H9 (cell line): ENCODE measurements at regions not wholly inside any gene's neighbourhood (a gene's known extent, or its start where the extent isn't known, plus 50 kb on each side); places are given as distances from the start of the nearest gene placed in this dataset.

Experiments used
- DNase-seq: peaks from one replicate; pipeline ENCODE4 v3.0.0-alpha.2; 2017
- H2AFZ ChIP-seq: one replicate; pipeline ENCODE4 v1.6.1; 2013; ENCODE audit warnings: mild to moderate bottlenecking, low read length, control low read depth, moderate library complexity
- H2AK5ac ChIP-seq: 2 replicates; pipeline ENCODE4 v1.6.1; 2013; ENCODE audit warnings: low read length, control low read depth, mixed read lengths; ENCODE audit not compliant: insufficient read length
- H2BK120ac ChIP-seq: one replicate; pipeline ENCODE4 v1.6.1; 2013; ENCODE audit warnings: low read depth, mild to moderate bottlenecking, low read length, control low read depth, inconsistent platforms; ENCODE audit not compliant: poor library complexity, severe bottlenecking
- H2BK12ac ChIP-seq: 2 replicates; pipeline ENCODE4 v1.6.1; 2013; ENCODE audit warnings: low read length, control low read depth, mixed read lengths, low read depth; ENCODE audit not compliant: insufficient read length
- H2BK15ac ChIP-seq: 2 replicates; pipeline ENCODE4 v1.6.1; 2013; ENCODE audit warnings: low read depth, low read length, control low read depth
- H2BK20ac ChIP-seq: one replicate; pipeline ENCODE4 v1.6.1; 2013; ENCODE audit warnings: low read depth, mild to moderate bottlenecking, low read length, control low read depth, inconsistent platforms; ENCODE audit not compliant: poor library complexity, severe bottlenecking
- H2BK5ac ChIP-seq: 2 replicates; pipeline ENCODE4 v1.6.1; 2013; ENCODE audit warnings: low read length, control low read depth, mixed read lengths; ENCODE audit not compliant: insufficient read length
- H3K14ac ChIP-seq: 2 replicates; pipeline ENCODE4 v1.6.1; 2013; ENCODE audit warnings: low read length, control low read depth; ENCODE audit not compliant: insufficient read depth
- H3K18ac ChIP-seq: 2 replicates; pipeline ENCODE4 v1.6.1; 2013; ENCODE audit warnings: low read depth, mild to moderate bottlenecking, mixed read lengths, low read length, control low read depth; ENCODE audit not compliant: insufficient read length
- H3K23ac ChIP-seq: 2 replicates; pipeline ENCODE4 v1.6.1; 2013; ENCODE audit warnings: low read length, control low read depth, mixed read lengths, low read depth; ENCODE audit not compliant: insufficient read length
- H3K23me2 ChIP-seq: 2 replicates; pipeline ENCODE4 v1.6.1; 2013; ENCODE audit warnings: low read depth, mild to moderate bottlenecking, mixed read lengths, low read length, control low read depth; ENCODE audit not compliant: insufficient read length, poor library complexity, severe bottlenecking
- H3K27ac ChIP-seq: 2 replicates; pipeline ENCODE4 v1.5.1; 2013; ENCODE audit warnings: low read length, control low read depth, mixed read lengths, low read depth; ENCODE audit not compliant: insufficient read length
- H3K27me3 ChIP-seq: 2 replicates; pipeline ENCODE4 v1.6.1; 2013; ENCODE audit warnings: low read length, control low read depth, inconsistent platforms; ENCODE audit not compliant: insufficient read depth
- H3K4ac ChIP-seq: 2 replicates; pipeline ENCODE4 v1.6.1; 2013; ENCODE audit warnings: low read depth, mild to moderate bottlenecking, control low read depth, inconsistent platforms, low read length, moderate library complexity
- H3K4me1 ChIP-seq: 2 replicates; pipeline ENCODE4 v1.6.1; 2013; ENCODE audit warnings: low read length, control low read depth, inconsistent platforms; ENCODE audit not compliant: insufficient read depth
- H3K4me2 ChIP-seq: 2 replicates; pipeline ENCODE4 v1.6.1; 2013; ENCODE audit warnings: low read length, control low read depth, mixed read lengths; ENCODE audit not compliant: insufficient read length, insufficient read depth
- H3K56ac ChIP-seq: 2 replicates; pipeline ENCODE4 v1.6.1; 2013; ENCODE audit warnings: low read depth, mild to moderate bottlenecking, mixed read lengths, low read length, control low read depth; ENCODE audit not compliant: insufficient read length
- H3K79me1 ChIP-seq: 2 replicates; pipeline ENCODE4 v1.6.1; 2013; ENCODE audit warnings: low read depth, mild to moderate bottlenecking, moderate library complexity, low read length, control low read depth, inconsistent platforms; ENCODE audit not compliant: insufficient read depth, poor library complexity, severe bottlenecking
- H3K79me2 ChIP-seq: 2 replicates; pipeline ENCODE4 v1.6.1; 2013; ENCODE audit warnings: low read length, control low read depth, inconsistent platforms; ENCODE audit not compliant: insufficient read depth
- H3K9ac ChIP-seq: 2 replicates; pipeline ENCODE4 v1.6.1; 2013; ENCODE audit warnings: low read length, control low read depth, mixed read lengths; ENCODE audit not compliant: insufficient read length; ENCODE audit errors: extremely low read depth
- H3K9me3 ChIP-seq: one replicate; pipeline ENCODE4 v1.6.1; 2013; ENCODE audit warnings: low read depth, low read length, inconsistent platforms; ENCODE audit not compliant: control insufficient read depth
- H3T11ph ChIP-seq: one replicate; pipeline ENCODE4 v1.6.1; 2013; ENCODE audit warnings: mild to moderate bottlenecking, low read length, control low read depth, inconsistent platforms
- H4K20me1 ChIP-seq: one replicate; pipeline ENCODE4 v1.6.1; 2013; ENCODE audit not compliant: control insufficient read depth, insufficient read length, insufficient read depth
- H4K5ac ChIP-seq: 2 replicates; pipeline ENCODE4 v1.6.1; 2013; ENCODE audit warnings: low read depth, mild to moderate bottlenecking, mixed read lengths, low read length, control low read depth; ENCODE audit not compliant: insufficient read length
- H4K8ac ChIP-seq: replicated peaks from 2 replicates; pipeline ENCODE4 v1.6.1; 2013; ENCODE audit warnings: low read length, control low read depth, mixed read lengths, low read depth; ENCODE audit not compliant: insufficient read length
- H4K91ac ChIP-seq: 2 replicates; pipeline ENCODE4 v1.6.1; 2013; ENCODE audit warnings: low read depth, mild to moderate bottlenecking, moderate library complexity, mixed read lengths, low read length, control low read depth; ENCODE audit not compliant: insufficient read length
- H3K27ac Mint-ChIP-seq, 3 experiments: 2 replicates in 2 of 3; 3 replicates in 1 of 3; pipeline ENCODE4 v1.8.0; 2020 to 2021; ENCODE audit warnings: mixed read lengths in 3 of 3, mild to moderate bottlenecking in 1 of 3, moderate library complexity in 1 of 3
- H3K27me3 Mint-ChIP-seq: 2 replicates; pipeline ENCODE4 v1.8.0; 2021; ENCODE audit warnings: low read depth, mild to moderate bottlenecking, moderate library complexity, mixed read lengths
- H3K36me3 Mint-ChIP-seq, 3 experiments: 2 replicates in 2 of 3; 3 replicates in 1 of 3; pipeline ENCODE4 v1.8.0; 2020 to 2021; ENCODE audit warnings: low read depth in 3 of 3, mixed read lengths in 3 of 3; ENCODE audit not compliant: insufficient read depth in 1 of 3
- H3K4me1 Mint-ChIP-seq, 2 experiments: 2 replicates each; pipeline ENCODE4 v1.8.0; 2020; ENCODE audit warnings: mixed read lengths in 2 of 2
- H3K4me3 Mint-ChIP-seq, 2 experiments: 2 replicates in 1 of 2; 3 replicates in 1 of 2; pipeline ENCODE4 v1.8.0; 2020 to 2021; ENCODE audit warnings: mild to moderate bottlenecking in 2 of 2, mixed read lengths in 2 of 2, moderate library complexity in 1 of 2
- H3K9me3 Mint-ChIP-seq, 2 experiments: 2 replicates in 1 of 2; 3 replicates in 1 of 2; pipeline ENCODE4 v1.8.0; 2020; ENCODE audit warnings: mild to moderate bottlenecking in 2 of 2, mixed read lengths in 2 of 2, moderate library complexity in 1 of 2
- WGBS: extraction: QIAGEN DNeasy Blood & Tissue Kit; methylation state at CpG from one replicate; pipeline ENCODE4 v1.1.7; 2013; ENCODE audit warnings: missing lambda C conversion rate, low lambda C conversion rate, mixed read lengths; ENCODE audit not compliant: insufficient read length; ENCODE audit errors: extremely low coverage; 5-methylcytosine and 5-hydroxymethylcytosine counted together
- TF ChIP-seq, protein P1 (sequence below): fragments of 200-600 bp; sonication (generic); conservative IDR thresholded peaks from 3 replicates; pipeline ENCODE4 v1.8.0; 2021; ENCODE audit warnings: antibody characterized with exemption, mild to moderate bottlenecking

DNA sequence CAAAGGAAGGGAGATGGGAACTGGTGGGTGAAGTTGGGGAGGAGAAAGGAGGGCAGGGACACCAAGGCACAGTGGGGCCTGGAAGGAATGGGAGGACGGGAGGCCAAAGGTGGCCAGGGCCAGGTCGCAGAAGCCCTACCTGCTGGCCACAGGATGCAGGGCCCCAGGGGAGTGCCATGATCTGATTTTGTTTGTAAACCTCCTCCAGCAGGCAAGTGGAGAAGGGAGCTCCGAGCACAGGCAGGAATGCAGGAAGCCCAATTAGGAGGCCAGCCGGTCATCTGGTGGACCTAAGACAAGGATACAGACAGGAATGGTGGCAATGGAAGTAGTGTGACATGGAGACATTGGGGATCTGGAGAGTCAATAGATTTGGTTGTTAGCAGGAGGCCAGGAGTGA, 107.0 kb upstream of the ZMIZ1 start:
- H2AFZ ChIP-seq: no peak overlapping the region
- H3K4me2 ChIP-seq: no peak overlapping the region
- H3K4me1 ChIP-seq: peaks cover 12% of the 10 kb centered on the region; the same call in 1 of the 2 replicates
- no peak overlapping the region for H3K18ac ChIP-seq
- H3K14ac ChIP-seq: peak overlapping the region; percentile 44; the same call in 1 of the 2 replicates
- no peaks in the 10 kb centered on the region for H3K27me3 ChIP-seq
- peak overlapping the region in 1 of 3 experiments; percentile 25; a peak in 1 of 7 replicates for H3K27ac Mint-ChIP-seq
- no peak overlapping the region for H2BK120ac ChIP-seq
- H3K9me3 Mint-ChIP-seq: no peaks in the 10 kb centered on the region; a peak in 2 of 5 replicates
- H4K91ac ChIP-seq: no peak overlapping the region
- H3K36me3 Mint-ChIP-seq: no peaks in the 10 kb centered on the region
- no peaks in the 10 kb centered on the region for H3K23me2 ChIP-seq
- no peak overlapping the region for H3K4ac ChIP-seq
- H2BK20ac ChIP-seq: no peak overlapping the region
- WGBS: no CpG with 5 or more reads among the region's 4 CpGs
- no peak overlapping the region for H3K27ac ChIP-seq
- no peaks in the 10 kb centered on the region for H3K79me2 ChIP-seq
- H2BK5ac ChIP-seq: no peak overlapping the region
- H3K23ac ChIP-seq: no peak overlapping the region
- DNase-seq: no peak
- no peak overlapping the region for H2BK12ac ChIP-seq
- H3K9ac ChIP-seq: no peak overlapping the region
- H4K20me1 ChIP-seq: no peaks in the 10 kb centered on the region
- no peak overlapping the region for H3K4me3 Mint-ChIP-seq
- H4K5ac ChIP-seq: no peak overlapping the region
- no peaks in the 10 kb centered on the region for H3K9me3 ChIP-seq
- no peaks in the 10 kb centered on the region for H3K79me1 ChIP-seq
- no peak overlapping the region for H3K56ac ChIP-seq
- no peak overlapping the region for H3T11ph ChIP-seq
- H3K4me1 Mint-ChIP-seq: peaks cover 42 to 45% of the 10 kb centered on the region in 2 experiments
- H2BK15ac ChIP-seq: no peak overlapping the region
- no peak overlapping the region for H2AK5ac ChIP-seq
- H4K8ac ChIP-seq: no peak overlapping the region
- TF ChIP-seq, protein P1, sequence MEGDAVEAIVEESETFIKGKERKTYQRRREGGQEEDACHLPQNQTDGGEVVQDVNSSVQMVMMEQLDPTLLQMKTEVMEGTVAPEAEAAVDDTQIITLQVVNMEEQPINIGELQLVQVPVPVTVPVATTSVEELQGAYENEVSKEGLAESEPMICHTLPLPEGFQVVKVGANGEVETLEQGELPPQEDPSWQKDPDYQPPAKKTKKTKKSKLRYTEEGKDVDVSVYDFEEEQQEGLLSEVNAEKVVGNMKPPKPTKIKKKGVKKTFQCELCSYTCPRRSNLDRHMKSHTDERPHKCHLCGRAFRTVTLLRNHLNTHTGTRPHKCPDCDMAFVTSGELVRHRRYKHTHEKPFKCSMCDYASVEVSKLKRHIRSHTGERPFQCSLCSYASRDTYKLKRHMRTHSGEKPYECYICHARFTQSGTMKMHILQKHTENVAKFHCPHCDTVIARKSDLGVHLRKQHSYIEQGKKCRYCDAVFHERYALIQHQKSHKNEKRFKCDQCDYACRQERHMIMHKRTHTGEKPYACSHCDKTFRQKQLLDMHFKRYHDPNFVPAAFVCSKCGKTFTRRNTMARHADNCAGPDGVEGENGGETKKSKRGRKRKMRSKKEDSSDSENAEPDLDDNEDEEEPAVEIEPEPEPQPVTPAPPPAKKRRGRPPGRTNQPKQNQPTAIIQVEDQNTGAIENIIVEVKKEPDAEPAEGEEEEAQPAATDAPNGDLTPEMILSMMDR: no peak
- peaks cover 28% of the 10 kb centered on the region for H3K27me3 Mint-ChIP-seq
